ENCODE measurements at regions not wholly inside any gene's neighbourhood (a gene's known extent, or its start where the extent isn't known, plus 50 kb on each side); places are given as distances from the start of the nearest gene placed in this dataset.

GRCh38 chr11:27830206-27830605 lies 130.0 kb upstream of the BDNF start:
- TF ChIP-seq CTCF (conservative IDR thresholded peaks at IDR 0.05 in 1 of 2, IDR thresholded peaks at IDR 0.05 in 1 of 2; ENCODE audit: low read depth in 1 of 2, low read length in 2 of 2) (no peak), EZH2 (IDR thresholded peaks at IDR 0.05; ENCODE audit: low read length, missing control alignments) (no peak)

Data from fibroblast of lung (primary cell).